Activated T-cell treated with anti-CD3 and anti-CD28 coated beads for 48 hours (primary cell): ENCODE measurements at regions not wholly inside any gene's neighbourhood (a gene's known extent, or its start where the extent isn't known, plus 50 kb on each side); places are given as distances from the start of the nearest gene placed in this dataset.

ENCODE experiments used
- DNase-seq: peaks from one replicate; pipeline ENCODE4 v3.0.0-alpha.2; 2020; ENCODE audit warnings: low read depth

- DNase-seq: no peak
Observed at GRCh38 chr5:74576941-74577456, 63.5 kb downstream of the ENC1 start.

- DNase-seq: no peak
Observed at GRCh38 chr5:74575741-74576538, 64.6 kb downstream of the ENC1 start.

- DNase-seq: no peak
Observed at GRCh38 chr5:74570250-74570649, 70.3 kb downstream of the ENC1 start.

- DNase-seq: no peak
Observed at GRCh38 chr5:74567411-74567995, 73.0 kb downstream of the ENC1 start.

GRCh38 chr5:74562122-74562521, 78.4 kb downstream of the ENC1 start:
- no peak for DNase-seq

- no peak for DNase-seq
Observed at GRCh38 chr5:74560245-74560644, 80.3 kb downstream of the ENC1 start.

- DNase-seq: no peak
Observed at GRCh38 chr5:74556631-74557595, 83.6 kb downstream of the ENC1 start.

GRCh38 chr5:74556006-74556405, 84.5 kb downstream of the ENC1 start:
- no peak for DNase-seq

GRCh38 chr5:74552101-74552500, 88.4 kb downstream of the ENC1 start:
- DNase-seq: no peak

GRCh38 chr5:74550927-74551326, 89.6 kb downstream of the ENC1 start:
- DNase-seq: no peak

- no peak for DNase-seq
Observed at GRCh38 chr5:74549384-74549783, 91.1 kb downstream of the ENC1 start.

- no peak for DNase-seq
Observed at GRCh38 chr5:74546796-74547195, 93.7 kb downstream of the ENC1 start.

GRCh38 chr5:74544811-74545210, 95.7 kb downstream of the ENC1 start:
- no peak for DNase-seq

GRCh38 chr5:74543162-74543995, 97.1 kb downstream of the ENC1 start:
- no peak for DNase-seq

- no peak for DNase-seq
Observed at GRCh38 chr5:74542482-74542881, 98.0 kb downstream of the ENC1 start.

- DNase-seq: no peak
Observed at GRCh38 chr5:74541381-74541781, 99.1 kb downstream of the ENC1 start.

- no peak for DNase-seq
Observed at GRCh38 chr5:74540622-74541021, 99.9 kb downstream of the ENC1 start.

GRCh38 chr5:74539986-74540385, 100.5 kb downstream of the ENC1 start:
- DNase-seq: no peak

GRCh38 chr5:74538206-74538661, 102.3 kb downstream of the ENC1 start:
- DNase-seq: no peak

GRCh38 chr5:74536658-74537057, 103.9 kb downstream of the ENC1 start:
- DNase-seq: no peak

- no peak for DNase-seq
Observed at GRCh38 chr5:74535926-74536325, 104.6 kb downstream of the ENC1 start.
